Nephron (organoid): ENCODE measurements at regions not wholly inside any gene's neighbourhood (a gene's known extent, or its start where the extent isn't known, plus 50 kb on each side); places are given as distances from the start of the nearest gene placed in this dataset.

Source experiments
- H3K27ac Mint-ChIP-seq, 3 experiments: 2 replicates each; pipeline ENCODE4 v1.8.0; 2020; ENCODE audit warnings: mixed read lengths in 3 of 3, mild to moderate bottlenecking in 2 of 3, moderate library complexity in 1 of 3
- H3K27me3 Mint-ChIP-seq: 2 replicates; pipeline ENCODE4 v1.8.0; 2021; ENCODE audit warnings: low read depth, mild to moderate bottlenecking, moderate library complexity, mixed read lengths
- H3K36me3 Mint-ChIP-seq: 2 replicates; pipeline ENCODE4 v1.8.0; 2020; ENCODE audit warnings: low read depth, mixed read lengths
- H3K4me1 Mint-ChIP-seq: 2 replicates; pipeline ENCODE4 v1.8.0; 2020; ENCODE audit warnings: mixed read lengths
- H3K4me3 Mint-ChIP-seq, 3 experiments: 2 replicates each; pipeline ENCODE4 v1.8.0; 2020; ENCODE audit warnings: mild to moderate bottlenecking in 3 of 3, mixed read lengths in 3 of 3, moderate library complexity in 2 of 3
- H3K9me3 Mint-ChIP-seq: 2 replicates; pipeline ENCODE4 v1.8.0; 2020; ENCODE audit warnings: mixed read lengths
- TF ChIP-seq, protein P1 (sequence below), 3 experiments: fragments of 200-600 bp; sonication (generic); IDR thresholded peaks; one replicate each; pipeline ENCODE4 v1.5.0; 2021; ENCODE audit warnings: antibody characterized with exemption in 3 of 3; ENCODE audit not compliant: unreplicated experiment in 3 of 3

DNA sequence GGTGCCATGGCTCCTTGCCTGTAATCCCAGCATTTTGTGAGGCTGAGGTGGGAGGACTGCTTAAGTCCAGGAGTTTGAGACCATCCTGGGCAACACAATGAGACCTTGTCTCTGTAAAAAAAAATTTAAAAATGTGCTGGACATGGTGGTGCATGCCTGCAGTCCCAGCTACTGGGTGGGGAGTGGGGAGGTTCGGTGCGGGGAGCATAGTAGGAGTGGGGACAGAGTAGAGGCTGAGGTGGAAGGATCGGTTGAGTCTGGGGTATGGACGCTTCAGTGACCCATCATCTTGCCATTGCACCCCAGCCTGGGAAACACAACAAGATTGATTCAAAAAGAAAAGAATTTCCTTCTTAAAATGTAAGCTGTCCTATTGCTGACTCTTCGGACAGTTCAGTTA, 1490.0 kb upstream of the GBE1 start:
- H3K27me3 Mint-ChIP-seq, result no peaks in the 10 kb centered on the region
- no peaks in the 10 kb centered on the region for H3K36me3 Mint-ChIP-seq
- TF ChIP-seq, protein P1, sequence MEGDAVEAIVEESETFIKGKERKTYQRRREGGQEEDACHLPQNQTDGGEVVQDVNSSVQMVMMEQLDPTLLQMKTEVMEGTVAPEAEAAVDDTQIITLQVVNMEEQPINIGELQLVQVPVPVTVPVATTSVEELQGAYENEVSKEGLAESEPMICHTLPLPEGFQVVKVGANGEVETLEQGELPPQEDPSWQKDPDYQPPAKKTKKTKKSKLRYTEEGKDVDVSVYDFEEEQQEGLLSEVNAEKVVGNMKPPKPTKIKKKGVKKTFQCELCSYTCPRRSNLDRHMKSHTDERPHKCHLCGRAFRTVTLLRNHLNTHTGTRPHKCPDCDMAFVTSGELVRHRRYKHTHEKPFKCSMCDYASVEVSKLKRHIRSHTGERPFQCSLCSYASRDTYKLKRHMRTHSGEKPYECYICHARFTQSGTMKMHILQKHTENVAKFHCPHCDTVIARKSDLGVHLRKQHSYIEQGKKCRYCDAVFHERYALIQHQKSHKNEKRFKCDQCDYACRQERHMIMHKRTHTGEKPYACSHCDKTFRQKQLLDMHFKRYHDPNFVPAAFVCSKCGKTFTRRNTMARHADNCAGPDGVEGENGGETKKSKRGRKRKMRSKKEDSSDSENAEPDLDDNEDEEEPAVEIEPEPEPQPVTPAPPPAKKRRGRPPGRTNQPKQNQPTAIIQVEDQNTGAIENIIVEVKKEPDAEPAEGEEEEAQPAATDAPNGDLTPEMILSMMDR (IDR thresholded peaks at IDR 0.05; ENCODE audit: unreplicated experiment in 3 of 3), result no peak
- H3K27ac Mint-ChIP-seq, result no peak overlapping the region
- no peak overlapping the region for H3K4me3 Mint-ChIP-seq
- peaks cover 4% of the 10 kb centered on the region for H3K9me3 Mint-ChIP-seq
- H3K4me1 Mint-ChIP-seq, result no peaks in the 10 kb centered on the region

GRCh38 chr3:83250613-83251012, 1489.2 kb upstream of the GBE1 start:
- Mint-ChIP-seq H3K36me3 (no peaks in the 10 kb centered on the region), H3K27me3 (no peaks in the 10 kb centered on the region), H3K9me3 (peaks cover 6% of the 10 kb centered on the region), H3K4me1 (no peaks in the 10 kb centered on the region), H3K4me3 (no peak overlapping the region), H3K27ac (no peak overlapping the region)
- TF ChIP-seq, protein P1 (IDR thresholded peaks at IDR 0.05; ENCODE audit: unreplicated experiment in 3 of 3), result no peak

- TF ChIP-seq, protein P1 (IDR thresholded peaks at IDR 0.05; ENCODE audit: unreplicated experiment in 3 of 3), result no peak
- H3K9me3 Mint-ChIP-seq, result peaks cover 13% of the 10 kb centered on the region
- no peak overlapping the region for H3K27ac Mint-ChIP-seq
- no peaks in the 10 kb centered on the region for H3K27me3 Mint-ChIP-seq
- H3K4me1 Mint-ChIP-seq, result no peaks in the 10 kb centered on the region
- H3K36me3 Mint-ChIP-seq, result no peaks in the 10 kb centered on the region
- H3K4me3 Mint-ChIP-seq, result no peak overlapping the region
These were observed 1487.0 kb upstream of the GBE1 start for GRCh38 chr3:83248454-83248853.

DNA sequence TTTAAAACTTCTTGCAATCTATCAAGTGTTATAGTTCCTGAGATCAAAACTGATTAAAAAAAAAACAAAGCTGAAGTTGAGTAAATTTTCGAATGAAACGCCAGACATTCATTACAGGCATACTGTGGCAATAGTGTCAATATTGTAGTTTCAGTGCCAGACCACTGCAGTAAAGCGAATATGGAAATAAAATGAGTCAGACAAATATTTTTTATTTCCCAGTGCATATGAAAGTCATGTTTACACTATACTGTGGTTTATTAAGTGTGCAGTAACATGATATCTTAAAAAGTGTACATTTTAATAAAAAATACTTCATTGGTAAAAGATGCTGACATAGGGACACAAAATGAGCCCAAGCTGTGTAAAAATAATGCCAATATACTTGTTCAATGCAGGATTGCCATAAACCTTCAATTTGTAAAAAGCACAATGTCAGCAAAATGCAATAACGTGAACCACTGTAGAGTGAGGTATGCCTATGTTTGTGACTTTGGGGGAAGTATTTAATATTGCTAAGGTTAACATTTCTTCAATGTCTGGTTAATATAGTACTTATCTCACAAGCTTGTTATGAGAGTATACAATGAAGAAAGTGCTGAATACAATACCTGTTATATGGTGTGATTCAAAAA, 1473.9 kb upstream of the GBE1 start:
- H3K4me3 Mint-ChIP-seq, result no peak overlapping the region
- no peaks in the 10 kb centered on the region for H3K36me3 Mint-ChIP-seq
- peaks cover 2% of the 10 kb centered on the region for H3K9me3 Mint-ChIP-seq
- TF ChIP-seq, protein P1 (IDR thresholded peaks at IDR 0.05; ENCODE audit: unreplicated experiment in 3 of 3), result no peak
- peaks cover 1% of the 10 kb centered on the region for H3K4me1 Mint-ChIP-seq
- no peak overlapping the region for H3K27ac Mint-ChIP-seq
- H3K27me3 Mint-ChIP-seq, result no peaks in the 10 kb centered on the region

DNA sequence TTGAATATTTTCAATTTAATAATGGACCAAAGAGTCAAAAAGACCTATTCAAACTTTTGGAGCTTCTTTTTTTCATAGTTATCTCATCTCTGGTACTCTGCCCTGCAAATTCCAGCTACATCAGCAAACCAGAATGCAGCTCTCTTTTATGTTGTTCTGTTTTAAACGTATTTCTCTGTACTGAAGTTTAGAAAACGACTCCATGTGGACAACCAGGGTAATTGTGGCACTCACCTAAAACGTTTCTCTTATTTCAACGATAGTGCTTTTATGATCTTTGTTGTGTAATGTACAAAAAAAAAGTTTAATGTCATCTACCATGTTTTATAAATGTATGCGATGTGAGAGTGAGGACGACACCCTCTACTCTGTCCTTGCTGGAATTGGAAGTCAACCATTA, 1472.3 kb upstream of the GBE1 start:
- Mint-ChIP-seq H3K9me3 (peaks cover 2% of the 10 kb centered on the region), H3K4me3 (no peak overlapping the region), H3K27me3 (no peaks in the 10 kb centered on the region), H3K4me1 (peaks cover 4% of the 10 kb centered on the region), H3K27ac (no peak overlapping the region), H3K36me3 (no peaks in the 10 kb centered on the region)
- TF ChIP-seq, protein P1 (IDR thresholded peaks at IDR 0.05; ENCODE audit: unreplicated experiment in 3 of 3), result no peak

- Mint-ChIP-seq H3K9me3 (peaks cover 2% of the 10 kb centered on the region), H3K36me3 (no peaks in the 10 kb centered on the region), H3K4me3 (no peak overlapping the region), H3K27me3 (no peaks in the 10 kb centered on the region), H3K4me1 (peaks cover 4% of the 10 kb centered on the region), H3K27ac (no peak overlapping the region)
- TF ChIP-seq, protein P1 (IDR thresholded peaks at IDR 0.05; ENCODE audit: unreplicated experiment in 3 of 3), result no peak
These were observed 1469.4 kb upstream of the GBE1 start for GRCh38 chr3:83230841-83231240.
